ENCODE measurements at regions not wholly inside any gene's neighbourhood (a gene's known extent, or its start where the extent isn't known, plus 50 kb on each side); places are given as distances from the start of the nearest gene placed in this dataset.

DNA sequence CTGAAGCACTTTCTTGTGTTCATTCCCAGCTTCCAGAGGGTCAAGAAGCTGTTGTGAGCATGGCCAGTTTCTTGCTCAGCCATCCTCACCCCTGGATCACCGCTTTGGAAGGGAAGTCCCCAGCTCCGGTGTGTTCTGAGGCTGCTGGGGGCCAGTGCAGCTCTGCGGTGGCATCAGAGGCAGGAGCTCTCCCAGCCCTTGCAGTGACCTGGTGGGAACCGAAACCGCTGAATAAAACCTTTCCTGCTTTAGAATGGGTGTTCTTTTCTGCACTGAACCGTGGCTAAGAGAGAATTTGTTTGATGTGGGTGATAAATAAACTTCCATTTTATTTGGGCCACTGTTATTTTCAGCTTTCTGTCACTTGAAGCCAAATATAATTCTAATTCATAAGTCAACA lies 450.9 kb upstream of the VSTM2A start:
- TF ChIP-seq POU5F1 (IDR thresholded peaks at IDR 0.05; ENCODE audit: low read depth, low read length) (no peak), SIX5 (IDR thresholded peaks at IDR 0.05; ENCODE audit: low read depth, low read length) (no peak), BCL11A (IDR thresholded peaks at IDR 0.05; ENCODE audit: low read depth in 2 of 2, low read length in 2 of 2) (no peak), RNF2 (IDR thresholded peaks at IDR 0.05; ENCODE audit: borderline replicate concordance, low read depth, low read length, missing control alignments, poor library complexity, severe bottlenecking) (no peak), SIN3A (conservative IDR thresholded peaks at IDR 0.05 in 1 of 2, IDR thresholded peaks at IDR 0.05 in 1 of 2; ENCODE audit: low read depth in 1 of 2, low read length in 2 of 2) (no peak)
- TF ChIP-seq, protein P1, sequence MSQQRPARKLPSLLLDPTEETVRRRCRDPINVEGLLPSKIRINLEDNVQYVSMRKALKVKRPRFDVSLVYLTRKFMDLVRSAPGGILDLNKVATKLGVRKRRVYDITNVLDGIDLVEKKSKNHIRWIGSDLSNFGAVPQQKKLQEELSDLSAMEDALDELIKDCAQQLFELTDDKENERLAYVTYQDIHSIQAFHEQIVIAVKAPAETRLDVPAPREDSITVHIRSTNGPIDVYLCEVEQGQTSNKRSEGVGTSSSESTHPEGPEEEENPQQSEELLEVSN (IDR thresholded peaks at IDR 0.05) = no peak
- TF ChIP-seq, protein P2, sequence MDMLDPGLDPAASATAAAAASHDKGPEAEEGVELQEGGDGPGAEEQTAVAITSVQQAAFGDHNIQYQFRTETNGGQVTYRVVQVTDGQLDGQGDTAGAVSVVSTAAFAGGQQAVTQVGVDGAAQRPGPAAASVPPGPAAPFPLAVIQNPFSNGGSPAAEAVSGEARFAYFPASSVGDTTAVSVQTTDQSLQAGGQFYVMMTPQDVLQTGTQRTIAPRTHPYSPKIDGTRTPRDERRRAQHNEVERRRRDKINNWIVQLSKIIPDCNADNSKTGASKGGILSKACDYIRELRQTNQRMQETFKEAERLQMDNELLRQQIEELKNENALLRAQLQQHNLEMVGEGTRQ (IDR thresholded peaks at IDR 0.05; ENCODE audit: low read length) = no peak
- TF ChIP-seq, protein P3, sequence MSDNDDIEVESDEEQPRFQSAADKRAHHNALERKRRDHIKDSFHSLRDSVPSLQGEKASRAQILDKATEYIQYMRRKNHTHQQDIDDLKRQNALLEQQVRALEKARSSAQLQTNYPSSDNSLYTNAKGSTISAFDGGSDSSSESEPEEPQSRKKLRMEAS (IDR thresholded peaks at IDR 0.05) = no peak
- DNase-seq (ENCODE audit: low read depth in 1 of 2, low spot score in 2 of 2) = no peak
- FAIRE-seq = no peak
- Histone ChIP-seq H4K5ac (ENCODE audit: insufficient read length, low read depth, low read length) (no peak overlapping the region), H3K27me3 (replicated peaks in 1 of 4; ENCODE audit: control insufficient read depth in 3 of 4, extremely low read depth in 1 of 4, insufficient read depth in 3 of 4, low read length in 3 of 4) (no peaks in the 10 kb centered on the region), H3K36me3 (ENCODE audit: control insufficient read depth in 2 of 4, insufficient read depth in 4 of 4, low read length in 3 of 4) (no peaks in the 10 kb centered on the region), H3K18ac (ENCODE audit: extremely low read depth, low read length) (no peak overlapping the region), H4K91ac (replicated peaks; ENCODE audit: insufficient read length, low read length) (no peak overlapping the region), H3K23ac (ENCODE audit: insufficient read length) (no peak overlapping the region), H3K56ac (replicated peaks; ENCODE audit: insufficient read length, low read depth, low read length) (no peak overlapping the region), H2BK120ac (replicated peaks; ENCODE audit: low read depth, low read length) (no peak overlapping the region), H2BK20ac (ENCODE audit: low read length) (no peak overlapping the region), H3K27ac (ENCODE audit: low read depth, low read length) (no peak overlapping the region), H2BK15ac (ENCODE audit: low read length) (no peak overlapping the region), H3K4me2 (ENCODE audit: insufficient read depth in 1 of 2, low read depth in 2 of 2, low read length in 2 of 2) (no peak overlapping the region), H3K4me1 (replicated peaks in 1 of 4; ENCODE audit: control insufficient read depth in 3 of 4, insufficient read depth in 4 of 4, low read length in 3 of 4) (peaks cover 0 to 4% (median 0%) of the 10 kb centered on the region in 4 experiments; a peak in 2 of 7 replicates), H3K4ac (replicated peaks; ENCODE audit: insufficient read length, low read depth, low read length) (no peak overlapping the region), H3K79me1 (ENCODE audit: low read depth, low read length) (no peaks in the 10 kb centered on the region), H2BK5ac (ENCODE audit: low read depth, low read length) (no peak overlapping the region), H2AK5ac (ENCODE audit: low read depth, low read length) (no peak overlapping the region), H2BK12ac (ENCODE audit: low read depth, low read length) (no peak overlapping the region), H3K9me3 (ENCODE audit: insufficient read depth in 2 of 2, low read depth in 1 of 2, low read length in 1 of 2) (no peaks in the 10 kb centered on the region), H3K14ac (ENCODE audit: insufficient read length) (no peak overlapping the region), H4K20me1 (replicated peaks in 1 of 2; ENCODE audit: control insufficient read depth in 1 of 2, insufficient read depth in 2 of 2, low read length in 2 of 2) (no peaks in the 10 kb centered on the region), H4K8ac (ENCODE audit: extremely low read depth, insufficient read depth, low read length) (no peak overlapping the region), H2AFZ (ENCODE audit: low read length) (no peak overlapping the region), H3K23me2 (ENCODE audit: low read depth, low read length) (no peaks in the 10 kb centered on the region), H3K79me2 (ENCODE audit: control insufficient read depth in 1 of 2, insufficient read depth in 2 of 2, low read length in 2 of 2) (no peaks in the 10 kb centered on the region), H3K4me3 (ENCODE audit: extremely low read depth in 1 of 4, insufficient read depth in 2 of 4, low read depth in 3 of 4, low read length in 4 of 4) (no peak overlapping the region), H3K9ac (replicated peaks in 1 of 4; ENCODE audit: extremely low read depth in 1 of 4, low read depth in 3 of 4, low read length in 3 of 4) (no peak overlapping the region)
- POLR2A ChIA-PET (ENCODE audit: partially characterized antibody) = no interaction called here
- CTCF ChIA-PET (ENCODE audit: partially characterized antibody) = interaction anchor here (0.8 kb wide), 1 partner anchor 487 kb away, joined by 3 read pairs; no protein-coding TSS in a partner anchor
- WGBS, 2 experiments (ENCODE audit: extremely low coverage in 1 of 2, insufficient coverage in 1 of 2, insufficient read length in 1 of 2, insufficient replicate concordance in 2 of 2, low coverage in 1 of 2, low lambda C conversion rate in 2 of 2, missing lambda C conversion rate in 1 of 2) = 89% methylated on average over 6 of the region's 6 CpGs; no CpG with 5 or more reads in 1 of the 2 experiments

Data from H1 (cell line).